CD4-positive, alpha-beta T cell treated with Interleukin-21 for 1 hour (primary cell): ENCODE measurements at regions not wholly inside any gene's neighbourhood (a gene's known extent, or its start where the extent isn't known, plus 50 kb on each side); places are given as distances from the start of the nearest gene placed in this dataset.
"Not testable (repeated sequence)": the region's sequence is repeated elsewhere in the genome, so short reads cannot be mapped to it uniquely, and the experiment has no call there.

Source experiments
- DNase-seq: peaks from one replicate; pipeline ENCODE4 v3.0.0-alpha.2; 2020

DNA sequence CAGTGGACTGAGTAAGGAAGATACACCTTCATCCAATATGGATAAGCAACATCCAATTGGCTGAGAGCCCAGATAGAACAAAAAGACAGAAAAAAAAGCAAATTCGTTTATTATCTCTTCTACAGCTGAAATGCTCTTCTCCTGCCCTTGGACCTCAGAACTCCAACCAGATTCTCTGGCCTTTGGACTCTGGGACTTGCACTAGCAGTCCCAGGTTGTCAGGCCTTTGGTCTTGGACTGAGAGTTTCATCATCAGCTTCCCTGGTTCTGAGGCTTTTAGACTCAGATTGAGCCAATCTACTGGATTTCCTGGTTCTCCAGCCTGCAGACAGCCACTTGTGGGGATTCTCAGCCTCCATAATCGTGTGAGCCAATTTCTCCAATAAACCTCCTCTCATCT, 926.8 kb downstream of the PLA2G4A start:
- DNase-seq: no peak

DNA sequence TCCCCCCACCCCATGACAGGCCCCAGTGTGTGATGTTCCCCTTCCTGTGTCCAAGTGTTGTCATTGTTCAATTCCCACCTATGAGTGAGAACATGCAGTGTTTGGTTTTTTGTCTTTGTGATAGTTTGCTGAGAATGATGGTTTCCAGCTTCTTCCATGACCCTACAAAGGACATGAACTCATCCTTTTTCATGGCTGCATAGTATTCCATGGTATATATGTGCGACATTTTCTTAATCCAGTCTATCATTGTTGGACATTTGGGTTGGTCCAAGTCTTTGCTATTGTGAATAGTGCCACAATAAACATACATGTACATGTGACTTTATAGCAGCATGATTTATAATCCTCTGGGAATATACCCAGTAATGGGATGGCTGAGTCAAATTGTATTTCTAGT, 927.9 kb downstream of the PLA2G4A start:
- DNase-seq: not testable (repeated sequence)

DNA sequence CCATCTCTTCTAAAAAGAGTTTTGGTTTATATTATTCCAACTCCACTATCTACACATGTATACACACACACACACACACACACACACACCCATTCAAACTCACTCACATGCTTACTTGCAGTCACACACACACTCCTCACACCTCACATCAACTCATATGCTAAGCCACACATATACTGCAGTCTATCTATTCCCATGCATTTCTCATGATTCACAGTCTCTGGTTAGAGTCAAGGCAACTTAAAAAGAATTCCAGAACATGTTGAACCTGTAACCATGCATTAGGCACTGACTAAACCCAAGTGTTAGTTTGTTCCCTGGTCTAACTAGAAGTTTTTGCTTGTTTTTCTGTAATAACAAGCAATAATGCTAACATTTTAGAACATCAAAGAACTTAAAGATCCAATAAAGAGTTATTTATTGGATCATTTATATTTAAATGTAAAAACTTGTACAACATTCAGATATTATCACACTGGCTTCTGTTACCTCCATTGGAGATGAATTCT, 931.1 kb downstream of the PLA2G4A start:
- no peak for DNase-seq

DNA sequence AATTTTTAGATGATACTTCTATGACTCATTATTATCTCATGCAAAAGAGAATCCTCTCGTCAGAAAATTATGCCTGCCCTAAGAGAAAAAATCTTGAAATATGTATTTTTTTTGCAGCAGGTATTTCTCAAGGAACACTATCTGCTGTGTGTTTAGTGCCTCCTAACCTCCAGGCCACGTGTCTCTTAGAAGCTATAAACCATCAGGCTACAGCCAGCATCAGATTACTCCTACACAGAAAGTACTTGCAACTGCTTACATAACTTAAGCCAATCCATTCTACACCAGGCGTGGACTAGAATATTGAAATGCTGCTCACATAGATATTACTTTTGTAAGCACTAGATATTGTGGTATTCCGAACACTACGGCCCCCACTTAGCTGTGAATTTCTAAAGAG, 933.4 kb downstream of the PLA2G4A start:
- no peak for DNase-seq

DNA sequence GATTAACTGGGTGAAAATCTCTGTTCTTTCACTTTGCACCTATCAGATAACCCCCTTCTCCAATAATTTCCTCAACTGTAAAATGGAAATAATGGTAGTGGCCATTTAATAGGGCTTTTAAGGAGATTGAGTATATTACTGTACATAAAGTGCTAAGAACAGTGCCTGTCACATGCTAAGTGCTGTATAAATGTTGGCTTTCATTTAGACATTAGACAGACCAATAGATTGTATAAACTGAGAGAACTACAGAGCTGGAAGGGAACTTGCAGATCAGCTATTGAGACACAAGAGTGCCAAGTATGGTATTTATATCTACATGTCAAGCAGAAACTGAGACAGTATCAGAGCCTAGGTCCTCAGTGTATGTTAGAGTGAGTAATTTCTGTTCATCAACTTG, 934.7 kb downstream of the PLA2G4A start:
- DNase-seq: no peak

DNA sequence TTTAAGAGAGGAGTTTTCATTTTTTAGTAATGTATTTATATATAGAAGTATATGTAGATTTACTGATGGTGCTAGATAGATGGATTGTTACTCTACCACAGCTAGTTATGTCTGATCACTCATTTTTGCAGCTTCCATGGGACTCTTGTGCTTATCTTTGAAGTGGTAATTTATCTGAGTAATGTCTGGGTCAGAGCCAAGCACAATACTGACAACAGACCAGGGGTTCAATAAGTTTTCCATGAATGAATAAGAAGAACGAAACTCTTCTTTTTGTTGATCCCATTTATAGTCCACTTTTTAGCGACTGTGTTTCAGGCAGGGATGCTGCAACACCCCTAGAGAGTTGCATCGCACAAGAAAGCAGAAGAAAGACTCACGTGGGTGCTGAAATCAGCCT, 935.2 kb downstream of the PLA2G4A start:
- no peak for DNase-seq

DNA sequence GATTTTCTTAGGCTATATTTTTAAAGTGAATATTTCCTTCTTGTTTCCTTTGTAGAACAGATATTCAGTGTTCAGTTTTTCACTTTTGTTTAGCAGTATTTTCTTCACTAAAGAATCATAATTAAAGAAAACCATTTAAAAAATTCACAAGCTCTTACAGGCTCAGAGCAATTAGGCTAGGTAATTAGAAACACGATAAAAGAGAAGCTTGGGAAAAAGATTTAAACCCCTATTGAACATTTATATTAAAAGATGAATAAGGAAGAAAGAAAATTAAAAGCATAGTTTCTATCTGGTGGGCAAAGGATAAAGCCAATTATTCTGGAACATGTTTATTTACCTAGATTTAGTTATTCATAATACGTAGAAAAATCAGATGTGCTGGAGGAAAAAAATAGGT, 942.6 kb downstream of the PLA2G4A start:
- no peak for DNase-seq

DNA sequence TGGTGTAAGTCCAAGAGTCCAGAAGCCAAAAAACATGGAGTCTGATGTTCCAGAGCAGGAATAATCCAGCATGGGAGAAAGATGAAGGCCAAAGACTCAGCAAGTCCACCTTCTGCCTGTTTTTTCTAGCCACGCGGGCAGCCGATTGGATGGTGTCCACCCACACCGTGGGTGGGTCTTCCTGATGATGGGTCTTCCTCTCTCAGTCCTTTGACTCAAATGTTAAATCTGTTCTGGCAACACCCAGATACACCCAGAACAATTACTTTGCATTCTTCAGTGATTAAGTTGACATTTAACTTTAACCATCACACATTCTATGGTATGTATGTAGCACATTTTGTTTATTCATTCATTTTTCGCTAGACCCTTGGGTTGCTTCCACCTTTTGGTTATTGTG, 944.4 kb downstream of the PLA2G4A start:
- DNase-seq: no peak

DNA sequence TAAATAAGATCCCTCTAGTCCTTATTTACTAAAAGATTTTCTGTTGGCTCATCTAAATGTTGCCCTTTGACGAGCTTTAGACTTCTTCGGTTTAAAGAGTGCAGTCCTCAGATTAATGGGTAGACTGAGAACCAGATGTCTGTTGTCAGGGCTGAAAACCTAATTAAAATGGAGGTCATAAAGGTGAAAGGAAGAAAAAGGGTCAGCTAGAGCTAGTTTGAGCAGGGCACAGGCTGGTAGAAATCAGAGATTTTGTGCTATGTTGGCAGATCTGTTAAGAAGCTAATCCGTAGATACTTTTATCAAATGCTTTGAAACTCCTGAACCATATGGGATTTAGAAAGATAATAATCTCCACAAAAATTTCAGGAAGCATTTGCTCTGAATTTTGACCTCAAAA, 959.0 kb downstream of the PLA2G4A start:
- DNase-seq: no peak

DNA sequence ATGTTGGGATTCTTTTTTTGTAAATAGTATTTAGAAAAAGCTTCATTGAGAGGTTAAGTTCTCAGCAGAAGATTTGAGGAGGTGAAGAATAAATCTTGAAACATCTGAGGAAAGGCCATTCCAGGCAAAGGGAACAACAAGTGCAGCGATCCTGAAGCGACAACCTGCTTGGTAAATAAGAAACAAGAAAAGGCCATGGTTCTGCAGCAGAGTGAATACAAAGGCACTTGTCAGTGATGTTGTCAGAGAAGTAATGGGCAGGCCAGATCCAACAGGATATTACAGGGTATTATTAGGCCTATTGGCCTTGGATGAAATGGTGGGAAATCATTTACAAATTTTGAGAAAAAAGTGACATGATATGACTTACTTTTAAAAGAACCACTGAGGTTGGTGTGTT, 960.0 kb downstream of the PLA2G4A start:
- DNase-seq: no peak

DNA sequence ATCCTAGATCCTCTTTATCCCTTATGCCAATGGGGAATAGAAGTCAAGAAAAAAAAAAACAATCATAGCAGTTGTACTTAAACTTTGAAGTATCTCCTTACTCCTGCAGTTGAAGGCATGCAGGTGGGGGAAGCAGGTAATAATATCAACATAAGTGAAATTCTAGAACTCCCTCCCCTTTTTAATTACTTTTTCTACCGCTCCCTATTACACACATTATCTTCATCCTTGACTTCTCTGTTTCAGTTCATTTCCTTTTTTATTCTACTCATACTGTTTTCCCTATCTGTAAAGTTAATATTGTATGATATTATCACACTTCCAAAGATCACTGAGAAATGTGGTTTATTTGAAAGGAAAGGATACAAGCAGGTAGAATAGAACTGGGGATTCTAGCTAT, 962.0 kb downstream of the PLA2G4A start:
- DNase-seq: no peak

DNA sequence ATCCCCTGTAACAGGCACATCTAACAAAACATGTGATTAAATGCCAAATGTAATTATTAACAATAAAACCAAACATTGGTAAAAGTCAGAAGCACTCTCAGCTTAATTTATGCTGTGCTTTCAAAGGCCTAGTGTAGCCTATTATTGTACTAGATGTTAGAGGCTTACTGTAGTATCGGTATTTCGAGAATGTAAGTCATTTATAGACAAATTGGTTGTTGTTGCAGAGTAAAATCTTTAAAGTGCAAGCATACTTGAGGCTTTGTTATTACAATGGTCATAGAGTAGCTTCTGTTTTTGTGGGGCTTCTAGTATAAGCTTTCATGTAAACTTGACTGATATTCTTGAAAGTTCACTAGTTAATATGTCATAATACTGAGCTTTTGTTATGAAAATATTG, 965.8 kb downstream of the PLA2G4A start:
- no peak for DNase-seq

DNA sequence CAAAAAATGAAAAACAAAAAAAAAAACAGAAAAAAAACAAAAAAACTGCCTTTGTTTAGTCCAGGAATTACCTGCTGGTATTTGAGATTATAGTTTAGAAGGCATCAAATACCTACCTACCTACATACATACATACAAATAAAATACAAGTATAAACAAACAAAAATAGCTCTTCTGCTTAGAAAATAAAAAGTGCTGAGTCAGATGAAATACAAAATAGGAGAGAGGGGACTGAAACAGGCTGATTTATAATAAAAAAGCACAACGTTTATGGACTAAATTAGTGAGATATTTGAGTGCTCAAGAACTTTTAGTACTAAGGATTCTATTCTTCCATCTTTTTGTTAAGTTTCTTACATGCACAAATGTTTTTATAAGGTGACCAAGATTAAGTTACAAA, 980.8 kb downstream of the PLA2G4A start:
- no peak for DNase-seq

DNA sequence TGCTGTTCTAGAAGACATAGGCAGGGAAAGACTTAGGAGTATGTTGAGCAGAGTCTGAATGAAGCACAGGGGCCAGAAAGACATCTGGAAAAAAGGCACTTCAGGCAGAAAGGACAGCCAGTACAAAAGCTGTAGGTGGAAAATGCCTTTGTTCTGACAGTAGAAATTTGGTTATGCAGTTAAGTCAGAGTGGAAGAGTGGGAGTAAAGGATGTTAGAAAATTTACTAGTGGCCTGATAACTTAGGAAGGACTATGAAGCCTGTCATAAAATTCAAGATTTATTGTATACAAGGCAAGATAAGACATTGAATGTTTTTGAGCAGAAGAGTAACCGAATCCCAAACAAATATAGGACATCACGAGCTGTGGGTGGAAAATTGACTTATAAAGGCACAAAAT, 987.9 kb downstream of the PLA2G4A start:
- no peak for DNase-seq

DNA sequence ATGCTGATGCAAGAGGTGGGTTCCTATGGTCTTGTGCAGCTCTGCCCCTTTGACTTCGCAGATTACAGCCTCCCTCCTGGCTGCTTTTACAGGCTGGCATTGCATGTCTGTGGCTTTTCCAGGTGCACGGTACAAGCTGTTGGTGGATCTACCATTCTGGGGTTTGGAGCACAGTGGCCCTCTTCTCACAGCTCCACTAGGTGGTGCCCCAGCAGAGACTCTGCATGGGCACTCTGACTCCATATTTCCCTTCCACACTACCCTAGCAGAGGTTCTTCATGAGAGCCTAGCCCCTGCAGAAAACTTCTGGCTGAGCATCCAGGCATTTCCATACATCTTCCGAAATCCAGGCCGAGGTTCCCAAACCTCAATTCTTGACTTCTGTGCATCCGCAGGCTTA, 989.0 kb downstream of the PLA2G4A start:
- no peak for DNase-seq

DNA sequence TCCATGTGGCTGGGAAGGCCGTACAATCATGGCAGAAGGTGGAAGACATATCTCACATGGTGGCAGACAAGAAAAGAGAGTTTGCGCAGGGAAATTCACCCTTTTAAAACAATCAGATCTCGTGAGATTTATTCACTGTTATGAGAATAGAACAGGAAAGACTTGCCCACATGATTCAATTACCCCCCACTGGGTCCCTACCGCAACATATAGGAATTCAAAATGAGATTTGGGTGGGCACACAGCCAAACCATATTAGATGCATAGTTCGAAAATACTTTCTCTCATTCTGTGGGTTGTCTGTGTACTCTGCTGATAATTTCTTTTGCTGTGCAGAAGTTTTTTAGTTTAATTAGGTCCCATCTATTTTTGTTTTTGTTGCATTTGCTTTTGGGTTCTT, 990.3 kb downstream of the PLA2G4A start:
- no peak for DNase-seq

DNA sequence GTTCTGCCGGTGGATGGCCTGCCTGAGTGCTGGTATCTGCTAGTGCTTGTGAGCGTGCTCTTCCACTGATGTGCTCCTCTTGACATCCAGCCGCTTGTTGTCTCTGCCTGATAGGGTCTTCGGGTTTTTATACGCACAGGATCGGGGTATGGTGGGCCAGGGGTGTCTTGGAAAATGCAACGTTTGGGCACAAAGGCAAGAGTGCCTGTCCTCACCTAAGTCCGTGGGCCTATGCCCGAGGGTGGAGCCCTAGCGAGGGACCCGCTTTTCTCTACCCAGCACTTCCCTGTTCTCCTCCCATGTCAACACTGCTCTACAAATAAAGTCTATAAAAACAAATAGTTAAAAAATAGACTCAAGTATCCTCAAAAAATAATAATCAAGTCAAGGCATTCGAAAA, 1007.8 kb downstream of the PLA2G4A start:
- no peak for DNase-seq

DNA sequence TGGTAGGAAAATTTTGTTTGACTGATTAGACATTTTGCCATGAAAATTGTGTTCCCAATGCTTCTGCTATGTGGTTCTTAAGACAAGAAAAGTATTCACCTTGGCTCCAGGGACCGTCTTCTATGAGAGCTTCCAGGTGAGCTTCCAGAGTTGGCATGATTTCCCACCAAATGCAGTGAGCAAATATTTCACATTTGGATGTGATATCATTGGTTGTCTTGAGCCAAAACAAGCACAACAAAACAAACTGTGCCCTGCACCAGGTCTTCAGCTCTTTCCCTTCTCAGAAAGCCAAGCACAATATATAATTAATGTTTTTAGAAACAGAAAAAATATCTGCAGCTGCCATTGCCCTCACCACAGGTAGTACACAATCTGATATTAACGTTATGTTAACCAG, 1009.0 kb downstream of the PLA2G4A start:
- DNase-seq: no peak

DNA sequence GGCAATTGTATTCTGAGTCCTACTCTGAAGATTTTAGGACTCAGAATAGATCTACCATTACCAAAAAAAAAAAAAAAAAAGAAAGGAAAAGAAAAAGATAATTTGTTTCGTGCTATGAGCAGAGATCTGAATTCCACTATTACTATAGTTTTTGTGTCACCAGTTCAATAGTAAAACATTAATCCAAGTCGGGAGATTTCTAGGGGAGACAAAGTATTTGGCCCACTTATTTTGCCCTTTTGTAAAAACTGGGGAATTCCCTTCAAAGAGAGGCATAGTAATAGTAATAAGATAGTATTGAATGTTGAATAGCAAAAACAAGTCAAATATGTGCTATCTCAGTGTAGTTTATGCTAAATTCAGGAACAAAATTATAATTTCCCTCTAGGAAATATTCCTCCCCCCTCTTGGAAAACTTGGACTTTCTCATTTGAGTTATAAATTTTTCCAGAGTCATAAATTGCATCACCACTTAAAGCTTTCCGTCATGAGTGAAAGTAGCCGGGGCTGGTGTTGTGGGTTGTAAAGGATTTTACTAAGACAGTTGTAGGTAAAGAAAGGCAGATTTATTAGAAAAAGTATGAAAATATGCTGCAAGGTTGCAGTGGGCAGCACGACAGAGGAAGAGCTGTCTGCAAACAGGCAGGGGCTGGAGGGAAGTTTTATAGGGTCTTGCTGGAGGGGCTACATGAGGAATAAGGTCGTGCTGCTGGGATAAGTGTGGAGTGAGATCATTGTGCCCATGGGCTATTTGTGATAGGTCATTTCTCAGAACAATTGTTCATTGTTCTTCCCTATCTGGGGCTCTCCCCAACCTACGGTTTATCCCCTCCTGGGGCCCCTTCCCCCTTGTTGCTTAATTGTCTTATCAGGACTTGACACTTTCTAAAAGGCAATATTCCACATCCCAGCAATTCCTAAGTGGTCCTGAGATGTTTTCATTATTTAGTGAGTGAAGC, 1009.9 kb downstream of the PLA2G4A start:
- no peak for DNase-seq

DNA sequence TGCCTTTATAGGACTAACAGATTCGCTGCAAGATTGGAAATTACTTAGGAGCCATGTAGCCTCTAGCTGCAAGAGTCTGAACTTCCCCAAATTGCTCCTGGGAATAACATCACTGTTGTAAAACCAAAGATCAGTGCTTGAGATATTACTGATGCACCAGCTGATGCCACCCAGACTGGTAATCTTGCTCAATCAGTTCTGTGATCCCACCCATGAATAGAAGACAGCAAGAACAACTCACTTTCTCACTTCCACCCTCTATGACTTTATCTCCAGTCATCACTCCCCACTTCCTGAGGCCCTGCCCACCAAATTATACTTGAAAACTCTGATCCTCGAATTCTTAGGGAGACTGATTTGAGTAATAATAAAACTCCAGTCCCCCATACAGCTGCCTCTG, 1011.1 kb downstream of the PLA2G4A start:
- no peak for DNase-seq

DNA sequence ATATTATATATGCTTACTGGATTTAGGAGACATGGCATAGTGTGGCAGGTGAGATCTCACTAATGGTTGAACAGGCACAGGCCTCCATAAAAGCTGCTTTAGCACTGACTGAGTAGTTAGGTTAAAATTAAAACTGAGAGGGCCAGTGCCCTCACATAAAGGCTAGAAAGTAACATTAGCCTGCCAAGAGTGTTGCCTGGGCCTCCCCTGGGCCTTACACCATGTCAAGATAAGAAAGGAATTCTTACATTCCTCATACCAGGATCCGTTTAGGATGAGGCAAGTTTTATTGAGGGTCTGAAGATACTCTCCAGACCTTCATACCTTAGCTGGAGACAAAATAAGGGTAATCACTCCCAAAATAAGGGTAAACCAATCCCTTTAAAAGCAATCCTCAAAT, 1011.8 kb downstream of the PLA2G4A start:
- no peak for DNase-seq

DNA sequence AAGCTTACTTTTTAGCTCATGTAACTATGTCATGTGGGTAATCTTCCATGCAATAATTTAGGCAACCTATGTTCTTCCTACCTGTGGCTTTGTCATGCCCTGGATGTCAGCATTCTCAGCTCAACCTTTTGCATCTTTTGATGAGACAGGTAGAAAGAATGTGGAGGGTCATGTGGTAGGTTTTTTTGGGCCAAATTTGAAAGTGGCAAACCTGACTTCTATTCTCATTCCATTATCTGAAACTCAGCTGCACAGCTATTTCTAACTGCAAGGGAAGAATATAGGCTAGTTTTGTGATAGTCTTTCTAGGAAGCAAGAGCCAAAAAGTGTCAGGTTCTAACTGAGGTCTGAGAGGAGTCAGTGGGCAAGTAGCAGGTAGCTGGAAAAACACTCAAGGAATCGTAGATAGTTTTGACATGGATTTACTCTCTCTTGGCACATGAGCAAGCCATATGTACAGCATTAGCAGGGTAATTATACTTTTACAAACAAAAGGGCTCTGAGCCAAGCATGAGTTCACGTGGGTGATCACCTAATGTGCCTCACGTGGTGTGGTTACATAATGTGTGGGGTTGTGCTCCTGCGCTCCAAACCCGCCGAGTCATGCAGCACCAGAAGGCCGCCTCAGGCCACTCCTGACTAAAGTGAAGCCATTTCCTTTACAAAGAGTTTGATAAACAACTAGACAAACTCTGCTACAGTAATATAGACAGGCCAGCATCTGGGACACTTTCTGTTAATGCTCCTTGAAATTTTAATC, 1013.8 kb downstream of the PLA2G4A start:
- DNase-seq: no peak

DNA sequence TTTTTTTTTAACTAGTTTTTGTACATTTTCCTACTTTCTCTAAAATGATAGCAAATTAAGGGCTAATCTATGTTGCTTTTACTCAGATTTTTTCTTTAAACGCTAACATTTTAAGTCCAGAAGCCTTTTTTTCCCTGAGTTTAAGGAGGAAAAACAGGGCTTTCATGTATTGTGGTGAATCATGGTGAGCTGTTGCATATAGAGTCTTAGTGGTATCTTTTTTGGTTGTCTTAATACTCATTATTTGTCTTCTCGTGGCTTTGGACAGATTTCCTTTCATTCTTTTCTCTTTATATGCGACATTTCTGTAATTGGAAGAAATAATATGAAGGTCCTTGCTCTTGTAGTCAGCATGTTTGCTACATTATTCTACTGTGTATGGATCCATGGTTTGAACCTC, 1015.6 kb downstream of the PLA2G4A start:
- DNase-seq: no peak

DNA sequence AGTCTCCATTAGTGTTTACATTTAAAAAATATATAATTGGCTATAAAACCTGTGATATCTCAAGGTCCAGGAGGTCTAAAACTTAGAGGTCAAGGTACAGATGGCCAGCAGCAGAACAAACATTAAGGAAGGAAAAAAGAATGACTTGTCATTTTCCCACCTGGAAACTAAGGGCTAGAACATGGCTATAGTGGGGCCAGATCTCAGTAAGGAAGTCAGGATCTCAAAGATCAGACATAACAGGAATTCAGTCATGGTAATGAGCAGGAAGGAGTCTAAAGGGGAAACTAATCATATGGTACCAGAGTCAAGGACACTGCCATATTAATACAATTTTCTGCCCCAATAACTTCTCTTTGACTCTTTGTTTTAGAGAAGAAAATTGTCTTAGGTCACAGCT, 1018.8 kb downstream of the PLA2G4A start:
- DNase-seq: no peak
